SK-N-SH (cell line): ENCODE measurements at regions not wholly inside any gene's neighbourhood (a gene's known extent, or its start where the extent isn't known, plus 50 kb on each side); places are given as distances from the start of the nearest gene placed in this dataset.

Source experiments
- CTCF ChIA-PET: fragments of 300-600, 350-600 bp; formaldehyde crosslinking; extraction: SDS; loops from one replicate; lab custom pipeline; 2021; lab: Yijun Ruan, JAX
- POLR2A ChIA-PET: fragments of 350-600 bp; sonication (Branson Sonifier 250); formaldehyde crosslinking; extraction: SDS; loops from one replicate; lab custom pipeline; 2020; ENCODE audit warnings: antibody characterized with exemption, inconsistent platforms; lab: Yijun Ruan, JAX
- DNase-seq: peaks from one replicate; pipeline ENCODE4 v3.0.0; 2012
- H2AFZ ChIP-seq: fragments of 200-600 bp; sonication (generic); 2 replicates; pipeline ENCODE4 v1.8.1; 2016; ENCODE audit warnings: antibody characterized with exemption, mild to moderate bottlenecking, low read depth
- H3F3A ChIP-seq: fragments of 200-600 bp; sonication (generic); replicated peaks from 2 replicates; pipeline ENCODE3; 2016; ENCODE audit warnings: antibody characterized with exemption, mild to moderate bottlenecking; ENCODE audit not compliant: insufficient read depth
- H3K27ac ChIP-seq, 2 experiments: fragments of 200-500 bp in 1 of 2; fragments of 200-600 bp in 1 of 2; sonication (Bioruptor generic) in 1 of 2; sonication (generic), shearing (Covaris generic) in 1 of 2; 2 replicates each; pipeline versions ENCODE4 v1.5.1 to v1.6.1; 2014 to 2016; ENCODE audit warnings: low read depth in 2 of 2, inconsistent platforms in 1 of 2, low read length in 1 of 2, mild to moderate bottlenecking in 1 of 2, mixed read lengths in 1 of 2
- H3K27me3 ChIP-seq: fragments of 200-600 bp; sonication (generic), shearing (Covaris generic); 2 replicates; pipeline ENCODE4 v1.6.1; 2016; ENCODE audit warnings: mixed run types; ENCODE audit not compliant: insufficient read depth
- H3K36me3 ChIP-seq, 2 experiments: fragments of 200-500 bp in 1 of 2; fragments of 200-600 bp in 1 of 2; sonication (Bioruptor generic) in 1 of 2; sonication (generic) in 1 of 2; replicated peaks in 1 of 2; 2 replicates each; pipeline versions ENCODE3 to v1.5.1; 2014 to 2016; ENCODE audit warnings: low read length in 1 of 2, mild to moderate bottlenecking in 1 of 2; ENCODE audit not compliant: insufficient read depth in 2 of 2, control insufficient read depth in 1 of 2
- H3K4me1 ChIP-seq, 2 experiments: fragments of 200-500 bp in 1 of 2; fragments of 200-600 bp in 1 of 2; sonication (Bioruptor generic) in 1 of 2; sonication (generic), shearing (Covaris generic) in 1 of 2; 2 replicates each; pipeline versions ENCODE4 v1.5.1 to v1.6.1; 2014 to 2016; ENCODE audit warnings: low read depth in 1 of 2, low read length in 1 of 2, mixed run types in 1 of 2; ENCODE audit not compliant: insufficient read depth in 2 of 2, control insufficient read depth in 1 of 2
- H3K4me2 ChIP-seq: fragments of 200-600 bp; sonication (generic), shearing (Covaris generic); 2 replicates; pipeline ENCODE4 v1.6.1; 2017; ENCODE audit warnings: mixed run types
- H3K4me3 ChIP-seq, 2 experiments: fragments of 200-500 bp in 1 of 2; fragments of 200-600 bp in 1 of 2; sonication (Bioruptor generic) in 1 of 2; sonication (generic), shearing (Covaris generic) in 1 of 2; 2 replicates each; pipeline versions ENCODE4 v1.5.1 to v1.8.1; 2014 to 2016; ENCODE audit warnings: low read depth in 2 of 2, inconsistent platforms in 1 of 2, low read length in 1 of 2, mild to moderate bottlenecking in 1 of 2, mixed read lengths in 1 of 2, moderate library complexity in 1 of 2
- H3K79me2 ChIP-seq: fragments of 200-600 bp; sonication (generic); 2 replicates; pipeline ENCODE4 v1.8.1; 2017; ENCODE audit warnings: mild to moderate bottlenecking; ENCODE audit not compliant: insufficient read depth
- H3K9ac ChIP-seq: fragments of 200-600 bp; sonication (generic); 2 replicates; pipeline ENCODE4 v1.6.1; 2017; ENCODE audit warnings: mixed run types
- H3K9me2 ChIP-seq: fragments of 200-600 bp; sonication (generic); 2 replicates; pipeline ENCODE4 v1.6.1; 2017; ENCODE audit warnings: mixed run types
- H3K9me3 ChIP-seq: fragments of 200-600 bp; sonication (generic); 2 replicates; pipeline ENCODE4 v1.6.1; 2017; ENCODE audit warnings: mixed run types, mild to moderate bottlenecking, moderate library complexity
- H4K20me1 ChIP-seq: fragments of 200-600 bp; sonication (generic); 2 replicates; pipeline ENCODE4 v1.6.1; 2017; ENCODE audit warnings: mild to moderate bottlenecking, mixed run types; ENCODE audit not compliant: insufficient read depth
- ELF1 ChIP-seq: IDR thresholded peaks from 2 replicates; pipeline ENCODE4 v1.4.0; 2012
- EP300 ChIP-seq, 2 experiments: IDR thresholded peaks; 2 replicates each; pipeline versions ENCODE4 v1.4.0 to v1.6.1; 2012; ENCODE audit warnings: borderline replicate concordance in 1 of 2, low read depth in 1 of 2, low read length in 1 of 2
- GABPA ChIP-seq: IDR thresholded peaks from 2 replicates; pipeline ENCODE4 v1.4.0; 2012; ENCODE audit warnings: low read depth, mild to moderate bottlenecking
- NFIC ChIP-seq: IDR thresholded peaks from 2 replicates; pipeline ENCODE4 v1.4.0; 2012; ENCODE audit warnings: borderline replicate concordance
- NRF1 ChIP-seq: IDR thresholded peaks from 2 replicates; pipeline ENCODE4 v1.6.1; 2012; ENCODE audit warnings: low read depth, mild to moderate bottlenecking, low read length
- POLR2AphosphoS5 ChIP-seq: IDR thresholded peaks from 2 replicates; pipeline ENCODE4 v1.6.1; 2012; ENCODE audit warnings: low read depth, low read length
- RXRA ChIP-seq: IDR thresholded peaks from 2 replicates; pipeline ENCODE4 v1.4.0; 2012; ENCODE audit warnings: low read depth, mild to moderate bottlenecking, borderline replicate concordance
- SIN3A ChIP-seq: IDR thresholded peaks from 2 replicates; pipeline ENCODE4 v1.6.1; 2012; ENCODE audit warnings: low read depth, mild to moderate bottlenecking, low read length, moderate library complexity, borderline replicate concordance
- SMC3 ChIP-seq: IDR thresholded peaks from 2 replicates; pipeline ENCODE4 v1.6.1; 2012; ENCODE audit warnings: low read depth, low read length, improper control_type of control experiment
- TEAD4 ChIP-seq: IDR thresholded peaks from 2 replicates; pipeline ENCODE4 v1.4.0; 2012; ENCODE audit warnings: mild to moderate bottlenecking, borderline replicate concordance; ENCODE audit not compliant: insufficient read depth
- YY1 ChIP-seq: IDR thresholded peaks from 2 replicates; pipeline ENCODE4 v1.4.0; 2012; ENCODE audit warnings: low read depth, mild to moderate bottlenecking
- WGBS: methylation state at CpG from one replicate; pipeline ENCODE4 v1.1.6; 2017; ENCODE audit warnings: low lambda C conversion rate; 5-methylcytosine and 5-hydroxymethylcytosine counted together
- TF ChIP-seq, protein P1 (sequence below): fragments of 150-350 bp; IDR thresholded peaks from 2 replicates; pipeline ENCODE4 v1.6.1; 2016; ENCODE audit warnings: mild to moderate bottlenecking, low read depth, low read length
- TF ChIP-seq, protein P2 (sequence below): IDR thresholded peaks from 2 replicates; pipeline ENCODE4 v1.4.0; 2012; ENCODE audit warnings: low read depth
- TF ChIP-seq, protein P3 (sequence below): IDR thresholded peaks from 2 replicates; pipeline ENCODE4 v1.6.1; 2012; ENCODE audit warnings: mild to moderate bottlenecking, low read depth, low read length, moderate library complexity
- TF ChIP-seq, protein P4 (sequence below): IDR thresholded peaks from 2 replicates; pipeline ENCODE4; 2012

DNA sequence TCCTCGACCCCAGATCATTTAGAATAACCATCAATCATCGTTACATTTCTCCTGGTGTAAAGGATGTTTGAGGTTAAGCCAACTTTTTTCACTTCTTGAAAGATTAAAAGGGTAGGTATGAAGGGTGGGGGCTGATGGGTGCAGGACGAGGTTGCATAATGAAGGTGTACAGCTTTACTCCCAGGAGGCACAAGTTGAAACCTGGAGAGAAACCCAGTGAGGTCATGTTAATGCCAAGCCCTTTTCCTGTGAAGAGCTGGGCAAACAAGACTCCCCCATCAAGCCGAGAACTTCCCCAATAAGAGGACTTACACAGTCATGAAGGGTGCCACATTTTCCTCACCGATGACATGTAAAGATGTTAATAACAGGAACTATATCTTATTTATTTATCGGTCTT lies 84.3 kb downstream of the FZD10 start:
- Histone ChIP-seq H3K9me2 (no peaks in the 10 kb centered on the region), H3F3A (no peaks in the 10 kb centered on the region), H2AFZ (no peak overlapping the region), H4K20me1 (no peaks in the 10 kb centered on the region), H3K4me2 (no peak overlapping the region), H3K79me2 (no peaks in the 10 kb centered on the region), H3K4me1 (no peaks in the 10 kb centered on the region), H3K9me3 (no peaks in the 10 kb centered on the region; the same call in 1 of the 2 replicates), H3K9ac (no peak overlapping the region), H3K36me3 (no peaks in the 10 kb centered on the region), H3K27me3 (no peaks in the 10 kb centered on the region), H3K27ac (no peak overlapping the region), H3K4me3 (no peak overlapping the region)
- no peak for DNase-seq
- 15% methylated on average over 6 of the region's 6 CpGs for WGBS
- TF ChIP-seq SIN3A (no peak), ELF1 (no peak), EP300 (IDR thresholded peaks at IDR 0.05; ENCODE audit: borderline replicate concordance in 1 of 2, low read depth in 1 of 2, low read length in 1 of 2) (no peak), NRF1 (no peak), SMC3 (no peak), YY1 (no peak), GABPA (no peak), TEAD4 (no peak), NFIC (no peak), POLR2AphosphoS5 (no peak), RXRA (no peak)
- TF ChIP-seq, protein P1, sequence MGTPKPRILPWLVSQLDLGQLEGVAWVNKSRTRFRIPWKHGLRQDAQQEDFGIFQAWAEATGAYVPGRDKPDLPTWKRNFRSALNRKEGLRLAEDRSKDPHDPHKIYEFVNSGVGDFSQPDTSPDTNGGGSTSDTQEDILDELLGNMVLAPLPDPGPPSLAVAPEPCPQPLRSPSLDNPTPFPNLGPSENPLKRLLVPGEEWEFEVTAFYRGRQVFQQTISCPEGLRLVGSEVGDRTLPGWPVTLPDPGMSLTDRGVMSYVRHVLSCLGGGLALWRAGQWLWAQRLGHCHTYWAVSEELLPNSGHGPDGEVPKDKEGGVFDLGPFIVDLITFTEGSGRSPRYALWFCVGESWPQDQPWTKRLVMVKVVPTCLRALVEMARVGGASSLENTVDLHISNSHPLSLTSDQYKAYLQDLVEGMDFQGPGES: no peak
- TF ChIP-seq, protein P2, sequence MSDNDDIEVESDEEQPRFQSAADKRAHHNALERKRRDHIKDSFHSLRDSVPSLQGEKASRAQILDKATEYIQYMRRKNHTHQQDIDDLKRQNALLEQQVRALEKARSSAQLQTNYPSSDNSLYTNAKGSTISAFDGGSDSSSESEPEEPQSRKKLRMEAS: no peak
- TF ChIP-seq, protein P3, sequence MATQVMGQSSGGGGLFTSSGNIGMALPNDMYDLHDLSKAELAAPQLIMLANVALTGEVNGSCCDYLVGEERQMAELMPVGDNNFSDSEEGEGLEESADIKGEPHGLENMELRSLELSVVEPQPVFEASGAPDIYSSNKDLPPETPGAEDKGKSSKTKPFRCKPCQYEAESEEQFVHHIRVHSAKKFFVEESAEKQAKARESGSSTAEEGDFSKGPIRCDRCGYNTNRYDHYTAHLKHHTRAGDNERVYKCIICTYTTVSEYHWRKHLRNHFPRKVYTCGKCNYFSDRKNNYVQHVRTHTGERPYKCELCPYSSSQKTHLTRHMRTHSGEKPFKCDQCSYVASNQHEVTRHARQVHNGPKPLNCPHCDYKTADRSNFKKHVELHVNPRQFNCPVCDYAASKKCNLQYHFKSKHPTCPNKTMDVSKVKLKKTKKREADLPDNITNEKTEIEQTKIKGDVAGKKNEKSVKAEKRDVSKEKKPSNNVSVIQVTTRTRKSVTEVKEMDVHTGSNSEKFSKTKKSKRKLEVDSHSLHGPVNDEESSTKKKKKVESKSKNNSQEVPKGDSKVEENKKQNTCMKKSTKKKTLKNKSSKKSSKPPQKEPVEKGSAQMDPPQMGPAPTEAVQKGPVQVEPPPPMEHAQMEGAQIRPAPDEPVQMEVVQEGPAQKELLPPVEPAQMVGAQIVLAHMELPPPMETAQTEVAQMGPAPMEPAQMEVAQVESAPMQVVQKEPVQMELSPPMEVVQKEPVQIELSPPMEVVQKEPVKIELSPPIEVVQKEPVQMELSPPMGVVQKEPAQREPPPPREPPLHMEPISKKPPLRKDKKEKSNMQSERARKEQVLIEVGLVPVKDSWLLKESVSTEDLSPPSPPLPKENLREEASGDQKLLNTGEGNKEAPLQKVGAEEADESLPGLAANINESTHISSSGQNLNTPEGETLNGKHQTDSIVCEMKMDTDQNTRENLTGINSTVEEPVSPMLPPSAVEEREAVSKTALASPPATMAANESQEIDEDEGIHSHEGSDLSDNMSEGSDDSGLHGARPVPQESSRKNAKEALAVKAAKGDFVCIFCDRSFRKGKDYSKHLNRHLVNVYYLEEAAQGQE: no peak
- TF ChIP-seq, protein P4, sequence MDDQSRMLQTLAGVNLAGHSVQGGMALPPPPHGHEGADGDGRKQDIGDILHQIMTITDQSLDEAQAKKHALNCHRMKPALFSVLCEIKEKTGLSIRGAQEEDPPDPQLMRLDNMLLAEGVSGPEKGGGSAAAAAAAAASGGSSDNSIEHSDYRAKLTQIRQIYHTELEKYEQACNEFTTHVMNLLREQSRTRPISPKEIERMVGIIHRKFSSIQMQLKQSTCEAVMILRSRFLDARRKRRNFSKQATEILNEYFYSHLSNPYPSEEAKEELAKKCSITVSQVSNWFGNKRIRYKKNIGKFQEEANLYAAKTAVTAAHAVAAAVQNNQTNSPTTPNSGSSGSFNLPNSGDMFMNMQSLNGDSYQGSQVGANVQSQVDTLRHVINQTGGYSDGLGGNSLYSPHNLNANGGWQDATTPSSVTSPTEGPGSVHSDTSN: no peak
- ChIA-PET CTCF (no interaction called here), POLR2A (no interaction called here)
